ENCODE measurements at regions not wholly inside any gene's neighbourhood (a gene's known extent, or its start where the extent isn't known, plus 50 kb on each side); places are given as distances from the start of the nearest gene placed in this dataset.

DNA sequence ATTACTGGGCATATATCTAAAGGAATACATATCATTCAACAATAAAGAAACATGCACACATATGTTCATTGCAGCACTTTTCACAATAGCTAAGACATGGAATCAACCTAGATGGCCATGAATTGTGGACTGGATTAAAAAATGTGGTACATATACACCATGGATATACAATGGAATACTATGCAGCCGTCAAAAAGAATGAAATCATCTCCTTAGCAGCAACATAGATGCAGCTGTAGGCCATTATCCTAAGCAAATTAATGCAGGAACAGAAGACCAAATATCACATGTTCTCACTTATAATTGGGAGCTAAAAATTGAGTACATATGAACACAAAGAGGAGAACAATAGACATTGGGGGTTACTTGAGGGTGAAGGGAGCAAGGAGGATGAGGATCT is 175.6 kb downstream of the POLR1F start:
- TF ChIP-seq, protein P1, sequence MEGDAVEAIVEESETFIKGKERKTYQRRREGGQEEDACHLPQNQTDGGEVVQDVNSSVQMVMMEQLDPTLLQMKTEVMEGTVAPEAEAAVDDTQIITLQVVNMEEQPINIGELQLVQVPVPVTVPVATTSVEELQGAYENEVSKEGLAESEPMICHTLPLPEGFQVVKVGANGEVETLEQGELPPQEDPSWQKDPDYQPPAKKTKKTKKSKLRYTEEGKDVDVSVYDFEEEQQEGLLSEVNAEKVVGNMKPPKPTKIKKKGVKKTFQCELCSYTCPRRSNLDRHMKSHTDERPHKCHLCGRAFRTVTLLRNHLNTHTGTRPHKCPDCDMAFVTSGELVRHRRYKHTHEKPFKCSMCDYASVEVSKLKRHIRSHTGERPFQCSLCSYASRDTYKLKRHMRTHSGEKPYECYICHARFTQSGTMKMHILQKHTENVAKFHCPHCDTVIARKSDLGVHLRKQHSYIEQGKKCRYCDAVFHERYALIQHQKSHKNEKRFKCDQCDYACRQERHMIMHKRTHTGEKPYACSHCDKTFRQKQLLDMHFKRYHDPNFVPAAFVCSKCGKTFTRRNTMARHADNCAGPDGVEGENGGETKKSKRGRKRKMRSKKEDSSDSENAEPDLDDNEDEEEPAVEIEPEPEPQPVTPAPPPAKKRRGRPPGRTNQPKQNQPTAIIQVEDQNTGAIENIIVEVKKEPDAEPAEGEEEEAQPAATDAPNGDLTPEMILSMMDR (IDR thresholded peaks at IDR 0.05), result no peak
- TF ChIP-seq EZH2 (IDR thresholded peaks at IDR 0.05; ENCODE audit: borderline replicate concordance, insufficient read depth, low read depth, low read length, poor library complexity, severe bottlenecking), result no peak

All from B cell (primary cell).